ENCODE measurements at regions not wholly inside any gene's neighbourhood (a gene's known extent, or its start where the extent isn't known, plus 50 kb on each side); places are given as distances from the start of the nearest gene placed in this dataset.

DNA sequence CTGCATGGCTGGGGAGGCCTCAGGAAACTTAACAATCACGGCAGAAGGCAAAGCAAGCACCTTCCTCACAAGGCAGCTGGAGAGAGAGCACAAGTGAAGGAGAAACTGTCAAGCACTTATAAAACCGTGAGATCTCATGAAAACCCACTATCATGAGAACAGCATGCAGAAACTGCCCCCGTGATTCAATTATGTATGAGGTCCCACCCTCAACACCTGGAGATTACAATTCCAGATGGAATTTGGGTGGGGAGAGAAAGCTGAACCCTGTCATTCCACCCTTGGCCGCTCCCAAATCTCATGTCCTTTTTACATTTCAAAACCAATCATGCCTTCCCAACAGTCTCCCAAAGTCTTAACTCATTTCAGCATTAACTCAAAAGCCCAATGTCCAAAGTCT is 107.2 kb upstream of the ECI2 start:
- no peak for TF ChIP-seq EZH2 (IDR thresholded peaks at IDR 0.05)
- no peak for TF ChIP-seq POLR2AphosphoS5 (IDR thresholded peaks at IDR 0.05; ENCODE audit: borderline replicate concordance, low read depth, low read length)

All from SK-N-MC (cell line).